Endothelial cell of umbilical vein (primary cell): ENCODE measurements at regions not wholly inside any gene's neighbourhood (a gene's known extent, or its start where the extent isn't known, plus 50 kb on each side); places are given as distances from the start of the nearest gene placed in this dataset.

ENCODE experiments used
- BruUV-seq: library from RNA; stranded (reverse); fragments of 400-500 nt; replicated peaks from 2 replicates; lab custom pipeline; 2021; lab: Mats Ljungman, UMichigan
- CTCF ChIA-PET: fragments of 300-600, 350-600 bp; sonication (Branson Sonifier 250); formaldehyde crosslinking; loops from one replicate; lab custom pipeline; 2021; ENCODE audit warnings: antibody characterized with exemption, inconsistent platforms; lab: Charles Lee
- POLR2A ChIA-PET: fragments of 300-600, 350-600 bp; sonication (Branson Sonifier 250); formaldehyde crosslinking; loops from one replicate; lab custom pipeline; 2021; ENCODE audit warnings: antibody characterized with exemption, inconsistent platforms; lab: Charles Lee
- DNase-seq: peaks from one replicate; pipeline ENCODE4 v3.0.0-alpha.2; 2011; ENCODE audit warnings: low read depth, low spot score
- FAIRE-seq: peaks from 2 replicates; lab custom pipeline; 2011; peaks lifted over from hg19 to GRCh38; lab: Jason Lieb, UNC
- H2AFZ ChIP-seq: 2 replicates; pipeline ENCODE4 v1.6.0; 2012; ENCODE audit warnings: low read depth, low read length, control low read depth, inconsistent platforms
- H3K27ac ChIP-seq: 2 replicates; pipeline ENCODE4 v1.5.1; 2011; ENCODE audit warnings: low read depth, mild to moderate bottlenecking, control low read depth, low read length, moderate library complexity; ENCODE audit not compliant: insufficient read depth
- H3K27me3 ChIP-seq, 2 experiments: 2 replicates each; pipeline versions ENCODE4 v1.6.0 to v1.6.1; 2011; ENCODE audit warnings: low read length in 2 of 2, mixed read lengths in 1 of 2; ENCODE audit not compliant: control insufficient read depth in 2 of 2, insufficient read depth in 2 of 2
- H3K36me3 ChIP-seq, 2 experiments: 2 replicates in 1 of 2; 3 replicates in 1 of 2; pipeline ENCODE4 v1.5.1; 2011; ENCODE audit warnings: low read length in 2 of 2, mild to moderate bottlenecking in 1 of 2, moderate library complexity in 1 of 2; ENCODE audit not compliant: control insufficient read depth in 2 of 2, insufficient read depth in 2 of 2; ENCODE audit errors: extremely low read depth in 1 of 2
- H3K4me1 ChIP-seq: 3 replicates; pipeline ENCODE4 v1.5.1; 2011; ENCODE audit warnings: mild to moderate bottlenecking, low read length; ENCODE audit not compliant: control insufficient read depth, insufficient read depth; ENCODE audit errors: extremely low read depth
- H3K4me2 ChIP-seq: 2 replicates; pipeline ENCODE4 v1.6.1; 2011; ENCODE audit warnings: low read length, control low read depth, mixed read lengths; ENCODE audit not compliant: insufficient read depth
- H3K4me3 ChIP-seq, 3 experiments: fragments of 200-600 bp in 1 of 3; sonication (generic), shearing (Covaris generic) in 1 of 3; replicated peaks in 1 of 3; 2 replicates each; pipeline ENCODE4 v1.5.1; 2011 to 2016; ENCODE audit warnings: control low read depth in 3 of 3, low read length in 3 of 3, mild to moderate bottlenecking in 2 of 3, inconsistent platforms in 1 of 3, low read depth in 1 of 3, moderate library complexity in 1 of 3; ENCODE audit not compliant: insufficient read depth in 1 of 3
- H3K79me2 ChIP-seq: 2 replicates; pipeline ENCODE4 v1.6.0; 2012; ENCODE audit warnings: low read length, inconsistent platforms; ENCODE audit not compliant: control insufficient read depth, insufficient read depth
- H3K9ac ChIP-seq: replicated peaks from 2 replicates; pipeline ENCODE3; 2011; ENCODE audit warnings: low read length, control low read depth; ENCODE audit not compliant: insufficient read depth; ENCODE audit errors: extremely low read depth
- H3K9me1 ChIP-seq: replicated peaks from 3 replicates; pipeline ENCODE4 v1.6.0; 2011; ENCODE audit warnings: mild to moderate bottlenecking, low read length; ENCODE audit not compliant: control insufficient read depth, insufficient read depth; ENCODE audit errors: extremely low read depth
- H3K9me3 ChIP-seq: replicated peaks from 2 replicates; pipeline ENCODE4 v1.5.1; 2012; ENCODE audit warnings: low read length, inconsistent platforms; ENCODE audit not compliant: control insufficient read depth, insufficient read depth
- H4K20me1 ChIP-seq: replicated peaks from 2 replicates; pipeline ENCODE3; 2011; ENCODE audit warnings: mild to moderate bottlenecking, low read length; ENCODE audit not compliant: control insufficient read depth, insufficient read depth; ENCODE audit errors: extremely low read depth
- CTCF ChIP-seq, 2 donors: IDR thresholded peaks; 1 replicate in 1 of 2; 2 replicates in 1 of 2; pipeline ENCODE4 v1.5.1; 2011; ENCODE audit warnings: low read length in 2 of 2, mild to moderate bottlenecking in 2 of 2, moderate library complexity in 2 of 2, control low read depth in 1 of 2, inconsistent platforms in 1 of 2, low read depth in 1 of 2; ENCODE audit not compliant: insufficient read depth in 1 of 2; ENCODE audit errors: extremely low read depth in 1 of 2
- EZH2 ChIP-seq: IDR thresholded peaks from 2 replicates; pipeline ENCODE4 v1.6.1; 2012; ENCODE audit warnings: borderline replicate concordance, low read depth, mild to moderate bottlenecking, moderate library complexity, low read length, inconsistent platforms; ENCODE audit not compliant: severe bottlenecking
- FOS ChIP-seq: IDR thresholded peaks from 2 replicates; pipeline ENCODE4 v1.6.1; 2011; ENCODE audit warnings: mild to moderate bottlenecking, low read length, moderate library complexity, borderline replicate concordance; ENCODE audit not compliant: insufficient read depth
- GATA2 ChIP-seq: IDR thresholded peaks from 2 replicates; pipeline ENCODE4 v1.7.0; 2011; ENCODE audit warnings: low read depth, mild to moderate bottlenecking, moderate library complexity, mixed read lengths, low read length; ENCODE audit not compliant: insufficient read length, insufficient read depth
- JUN ChIP-seq: IDR thresholded peaks from 2 replicates; pipeline ENCODE4 v1.6.1; 2011; ENCODE audit warnings: borderline replicate concordance, low read depth; ENCODE audit not compliant: insufficient read length, insufficient read depth
- MAX ChIP-seq: IDR thresholded peaks from 2 replicates; pipeline ENCODE4 v1.6.1; 2011; ENCODE audit not compliant: insufficient read depth, insufficient read length
- MYC ChIP-seq: IDR thresholded peaks from one replicate; pipeline ENCODE4 v1.6.1; 2011; ENCODE audit warnings: mild to moderate bottlenecking, low read depth, low read length
- POLR2A ChIP-seq: IDR thresholded peaks from 2 replicates; pipeline ENCODE4 v1.6.1; 2012; ENCODE audit warnings: low read depth, mild to moderate bottlenecking, control low read depth, low read length
- POLR2AphosphoS5 ChIP-seq: IDR thresholded peaks from 2 replicates; pipeline ENCODE4 v1.6.1; 2012; ENCODE audit warnings: low read depth, mild to moderate bottlenecking, control low read depth, low read length, moderate library complexity; ENCODE audit not compliant: insufficient read depth
- dilution Hi-C: fragments of 300-500 bp; cut with MboI; formaldehyde crosslinking; loops from one replicate; pipeline ENCODE4 v1.15.0; 2019; ENCODE audit warnings: low sequenced_read_pairs; ENCODE audit not compliant: extremely low pct_ligation_motif_present
- intact Hi-C: fragments of 100-400 bp; cut with micrococcal nuclease; formaldehyde crosslinking; loops from one replicate; pipeline ENCODE4 v1.10.0; 2022

GRCh38 chr9:25918761-25919160 lies 240.5 kb upstream of the TUSC1 start:
- H3K79me2 ChIP-seq: no peaks in the 10 kb centered on the region
- no peak overlapping the region for H2AFZ ChIP-seq
- H3K27ac ChIP-seq: no peak overlapping the region
- no peaks in the 10 kb centered on the region for H3K9me3 ChIP-seq
- H3K9ac ChIP-seq: no peak overlapping the region
- no peak for FAIRE-seq
- BruUV-seq: no TSS peak
- no peak overlapping the region for H3K4me3 ChIP-seq
- DNase-seq: no peak
- no peaks in the 10 kb centered on the region for H3K4me1 ChIP-seq
- no peak overlapping the region for H3K4me2 ChIP-seq
- H3K36me3 ChIP-seq: no peaks in the 10 kb centered on the region
- TF ChIP-seq GATA2: no peak
- no peak for TF ChIP-seq EZH2
- TF ChIP-seq FOS: no peak
- TF ChIP-seq CTCF (IDR thresholded peaks at IDR 0.05; ENCODE audit: extremely low read depth in 1 of 2, insufficient read depth in 1 of 2, low read depth in 1 of 2, low read length in 2 of 2): no peak
- no peak for TF ChIP-seq POLR2AphosphoS5
- no peak for TF ChIP-seq JUN
- TF ChIP-seq POLR2A: no peak
- no peak for TF ChIP-seq MAX
- no peak for TF ChIP-seq MYC
- no peaks in the 10 kb centered on the region for H3K9me1 ChIP-seq
- H3K27me3 ChIP-seq: no peaks in the 10 kb centered on the region
- CTCF ChIA-PET: interaction anchor here (1.2 kb wide), 1 partner anchor 408 kb away, joined by 3 read pairs; no protein-coding TSS in a partner anchor
- dilution Hi-C loops: no loop called here
- POLR2A ChIA-PET: no interaction called here
- intact Hi-C loops: no loop called here
- H4K20me1 ChIP-seq: no peaks in the 10 kb centered on the region
